GM19043 (cell line): ENCODE measurements at regions not wholly inside any gene's neighbourhood (a gene's known extent, or its start where the extent isn't known, plus 50 kb on each side); places are given as distances from the start of the nearest gene placed in this dataset.

ENCODE experiments used
- ATAC-seq: cut with Tn5 transposase; IDR thresholded peaks from one replicate; pipeline ENCODE4 v1.9.1; 2021; ENCODE audit warnings: low read depth; ENCODE audit not compliant: unreplicated experiment

DNA sequence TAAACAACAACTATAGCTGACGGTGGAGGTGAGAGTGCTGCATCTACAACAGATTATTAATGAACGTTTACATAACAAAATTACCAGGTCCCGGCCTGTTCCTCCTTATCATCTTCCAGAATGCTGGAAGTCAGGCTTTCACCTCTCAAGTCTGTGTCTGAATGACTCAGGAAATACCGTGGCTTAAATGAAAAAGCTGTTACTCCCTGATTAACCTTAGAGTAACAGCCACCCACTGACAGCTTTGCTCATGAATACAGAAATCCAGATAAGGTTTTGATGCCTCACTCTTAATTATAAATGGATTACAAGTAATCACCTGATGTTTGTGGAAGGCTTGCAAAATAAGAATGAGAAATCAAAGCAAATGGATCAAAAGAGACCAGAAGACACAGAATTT is 885.3 kb upstream of the CELF4 start:
- no peak for ATAC-seq

DNA sequence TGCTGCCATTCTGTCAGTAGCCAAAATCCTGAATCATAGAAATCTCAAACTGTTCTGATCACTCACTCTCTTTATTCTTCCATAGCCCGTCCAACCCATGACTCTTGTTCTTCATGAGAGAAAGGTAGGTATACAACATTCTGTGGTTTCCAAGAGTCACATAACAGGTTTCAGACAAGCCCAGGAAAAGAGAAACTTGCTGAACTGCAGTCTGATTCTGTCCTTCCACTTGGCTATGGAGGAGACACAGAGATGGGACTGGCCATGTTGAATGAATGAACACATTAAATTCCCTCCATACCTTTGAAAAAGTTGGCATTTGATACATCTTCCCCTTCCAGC is 880.2 kb upstream of the CELF4 start:
- ATAC-seq: no peak

DNA sequence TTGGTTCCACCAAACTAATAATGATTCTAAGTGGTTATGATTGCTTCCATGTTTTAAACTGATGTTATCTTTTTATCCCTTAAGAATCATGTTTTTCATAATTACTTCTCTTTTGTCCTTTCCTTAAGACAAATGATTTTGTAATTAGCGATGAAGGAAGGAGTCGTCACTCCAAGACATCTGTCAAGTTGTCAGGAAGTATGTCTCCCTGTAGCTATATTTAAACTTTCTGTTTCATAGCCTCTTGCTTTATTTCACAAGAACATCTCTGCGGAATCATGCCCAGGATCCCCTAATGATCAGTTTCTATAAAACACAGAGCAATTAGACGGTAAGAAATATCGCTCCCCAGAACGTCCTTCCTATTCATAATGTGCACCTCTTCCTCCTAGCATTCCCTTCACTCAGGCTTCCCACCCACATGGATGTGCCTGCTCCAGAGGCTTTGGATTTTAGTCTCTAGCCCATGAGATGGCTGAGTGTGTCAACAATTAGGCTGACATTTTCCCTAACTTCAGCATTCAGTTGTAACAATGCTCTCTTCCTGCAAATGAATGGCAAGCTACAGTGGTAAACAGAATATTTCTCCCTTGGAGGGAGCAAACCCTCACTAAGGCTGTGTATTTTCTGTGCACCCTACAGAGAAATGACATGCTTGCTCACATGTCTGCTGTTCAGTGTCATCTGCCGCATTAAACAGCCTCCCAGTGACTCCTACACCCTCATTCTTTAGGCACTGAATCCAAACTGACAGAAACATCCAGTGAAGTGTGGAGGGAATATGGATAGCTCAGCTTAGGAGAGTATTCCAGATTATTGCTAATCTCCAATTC is 879.6 kb upstream of the CELF4 start:
- no peak for ATAC-seq

DNA sequence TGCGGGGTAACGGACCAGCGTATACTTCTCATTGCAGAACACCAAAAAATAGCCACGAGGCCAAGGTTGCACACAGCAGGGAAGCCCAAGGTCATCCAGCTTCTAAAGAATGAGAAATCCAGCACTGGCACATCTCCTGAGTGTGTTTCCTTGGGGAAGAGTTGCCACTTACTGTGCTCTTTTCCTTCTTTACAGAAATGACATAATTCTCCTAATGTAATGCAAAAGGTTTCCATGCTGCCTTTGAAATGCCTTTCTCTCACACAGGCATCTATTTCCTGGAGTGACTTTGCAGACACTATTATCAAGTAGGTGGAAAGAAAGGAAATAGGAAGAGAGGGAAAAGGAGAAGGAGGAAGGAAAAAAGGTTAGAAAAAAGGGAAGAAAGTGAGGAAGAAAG is 862.1 kb upstream of the CELF4 start:
- no peak for ATAC-seq

DNA sequence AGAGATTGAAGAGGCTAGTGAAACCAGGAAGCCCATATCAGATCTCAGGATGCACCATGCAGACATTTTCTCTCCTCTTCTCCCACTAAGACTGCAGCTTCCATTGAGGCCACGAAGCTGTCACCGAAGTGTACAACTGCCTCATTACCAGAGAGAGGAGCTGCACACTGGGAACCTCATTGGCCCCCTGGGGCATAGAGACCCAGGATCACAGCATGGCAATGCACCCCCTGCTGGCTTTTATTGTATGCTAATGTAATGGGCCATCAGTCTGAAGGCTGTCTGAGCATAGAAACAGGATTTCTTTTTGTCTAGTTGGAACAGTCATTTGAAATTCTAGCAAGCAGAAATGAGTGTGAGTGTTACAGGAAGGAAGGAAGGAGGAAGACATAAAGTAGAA is 861.6 kb upstream of the CELF4 start:
- ATAC-seq: no peak

DNA sequence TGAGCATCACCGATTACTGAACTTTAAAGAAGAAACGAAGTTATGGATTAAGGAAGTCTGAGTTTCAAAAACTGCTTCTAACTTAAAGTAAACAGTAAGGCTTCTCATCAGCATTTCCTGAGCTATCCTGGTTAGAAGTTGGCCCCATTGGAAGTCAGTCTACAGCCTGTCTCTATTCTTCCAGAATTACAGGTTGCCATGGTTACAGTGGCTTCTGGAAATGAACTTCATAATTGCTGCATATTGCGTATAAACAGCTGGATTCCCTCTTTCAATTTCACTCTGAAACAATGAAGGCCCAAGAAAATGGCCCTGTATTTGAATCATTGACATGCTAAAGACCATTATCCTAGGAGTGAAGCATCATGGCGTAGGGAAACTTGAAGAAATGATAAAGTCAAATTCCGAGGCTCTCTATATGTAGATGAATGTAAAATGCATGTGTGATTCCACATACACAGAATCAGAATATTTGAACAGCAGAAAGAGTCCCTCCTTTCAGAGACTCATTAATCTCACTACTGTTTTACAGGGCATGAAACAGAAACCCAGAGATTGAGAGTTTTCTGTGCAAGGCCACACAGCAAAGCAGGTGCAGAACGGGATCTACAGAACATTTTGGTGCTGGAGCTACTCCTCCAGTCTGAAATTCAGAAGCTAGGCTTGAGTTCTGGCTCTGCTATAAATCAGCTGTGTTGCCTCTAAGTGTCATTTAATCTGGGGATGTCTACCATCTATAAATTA is 856.4 kb upstream of the CELF4 start:
- no peak for ATAC-seq

DNA sequence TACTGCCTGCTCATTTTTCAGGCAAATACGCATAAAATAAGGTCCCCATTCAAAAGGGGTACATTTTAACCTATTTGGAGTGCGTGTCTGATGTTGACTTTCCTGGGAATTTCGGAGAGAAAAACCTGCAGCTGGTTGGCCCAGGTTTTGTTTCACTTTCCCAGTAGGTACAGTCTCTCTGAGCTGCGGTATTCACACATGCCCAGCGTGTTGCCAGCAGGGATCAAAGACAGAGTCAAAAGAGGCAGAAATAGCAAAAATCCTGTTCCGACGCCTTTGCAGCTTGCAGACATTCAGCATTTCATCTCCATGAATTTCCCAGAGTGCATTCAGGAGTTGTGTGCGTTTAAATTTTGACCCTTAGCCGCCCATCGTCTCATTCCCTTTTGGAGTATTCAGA is 855.4 kb upstream of the CELF4 start:
- no peak for ATAC-seq

DNA sequence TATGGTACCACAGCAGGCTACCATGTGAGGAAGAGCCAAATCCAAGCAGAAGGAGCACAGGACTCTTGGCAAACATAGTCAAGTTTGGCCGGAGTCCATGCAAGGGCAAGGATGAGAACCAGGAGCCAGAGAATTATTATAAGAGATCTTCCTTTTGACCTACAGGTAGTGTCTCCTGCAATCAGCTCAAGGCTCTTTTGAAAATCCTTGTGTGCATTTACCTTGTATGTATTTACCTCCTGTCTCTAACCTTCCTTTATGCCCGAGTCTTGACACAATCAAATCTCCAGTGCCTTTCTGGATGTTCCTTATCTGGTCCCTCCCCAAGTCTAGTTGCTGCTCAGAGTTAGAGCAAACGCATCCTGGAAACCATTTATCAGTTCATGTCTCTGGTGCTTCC is 855.0 kb upstream of the CELF4 start:
- no peak for ATAC-seq

DNA sequence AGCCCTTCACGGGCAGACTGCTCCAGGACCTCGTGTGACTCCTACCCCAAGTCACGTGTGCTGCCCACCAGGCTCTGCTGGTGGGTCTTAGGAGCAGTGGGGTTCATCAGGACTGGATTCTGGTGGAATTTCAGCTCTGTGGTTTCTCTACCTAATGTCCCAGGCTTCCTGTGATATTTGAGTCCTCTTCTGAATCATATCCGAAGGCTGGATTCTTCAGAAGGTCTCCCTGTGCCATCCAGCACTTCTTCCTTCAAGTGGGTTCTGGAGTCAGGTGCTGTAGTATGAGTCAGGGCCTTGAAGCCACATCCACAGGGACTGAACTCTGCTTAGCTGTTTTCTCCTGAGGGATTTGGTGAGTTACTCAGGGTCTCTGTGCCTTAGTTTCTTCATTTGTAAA is 850.2 kb upstream of the CELF4 start:
- no peak for ATAC-seq

DNA sequence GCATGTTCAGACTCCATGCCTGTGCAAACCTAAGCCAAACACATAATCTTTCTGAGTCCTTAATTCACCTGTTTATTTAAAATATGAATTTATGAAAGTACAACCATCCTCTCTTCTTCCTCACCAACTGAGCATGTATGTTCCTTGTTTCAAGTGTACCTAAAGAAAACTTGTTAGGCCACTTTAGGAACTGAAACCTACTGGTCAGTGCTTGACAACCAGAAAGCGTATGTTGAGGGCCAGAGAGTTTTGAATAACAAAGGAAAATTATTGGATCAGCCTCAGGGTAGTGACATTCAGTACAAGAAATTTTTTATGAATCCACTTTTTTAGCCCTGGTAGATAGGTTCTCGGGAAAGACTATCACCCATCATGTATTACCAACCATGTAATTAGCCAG is 847.6 kb upstream of the CELF4 start:
- ATAC-seq: no peak

DNA sequence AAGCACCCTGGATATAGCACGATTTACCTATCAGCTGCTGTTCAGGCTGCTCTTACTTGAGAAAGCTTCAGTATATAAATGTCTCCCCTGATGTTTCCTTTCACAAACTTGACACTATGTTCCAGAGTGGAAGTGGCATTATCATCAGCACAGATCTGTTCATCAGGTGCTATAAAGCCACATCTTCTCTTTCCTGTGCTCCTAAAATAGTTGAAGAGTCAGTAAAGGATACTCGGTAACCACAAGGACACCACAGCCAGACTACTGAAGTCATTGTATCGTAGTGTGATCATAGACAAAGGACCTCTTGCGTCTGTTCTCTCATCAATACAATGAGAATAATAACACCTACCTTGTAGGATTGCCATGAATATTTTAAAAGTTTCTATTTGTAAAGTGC is 841.0 kb upstream of the CELF4 start:
- ATAC-seq: no peak

DNA sequence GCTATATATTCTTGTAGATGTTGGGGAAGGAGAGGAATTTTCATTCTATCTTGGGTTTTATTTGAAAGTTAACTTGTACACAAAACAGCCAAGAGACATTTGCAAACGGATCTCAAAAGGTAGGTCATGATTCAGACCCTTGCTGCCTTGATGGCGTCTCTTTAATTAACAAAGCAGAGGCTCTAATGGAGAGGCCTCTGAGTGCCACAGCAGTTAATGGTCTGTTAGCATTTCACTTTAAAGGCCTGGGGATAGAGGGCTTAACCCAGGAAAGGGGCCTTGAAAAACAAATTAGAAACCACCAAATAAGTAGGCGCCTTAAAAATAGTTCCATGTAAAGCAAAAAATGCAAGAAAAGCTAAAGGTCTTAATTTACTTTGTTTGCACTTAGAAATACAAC is 836.9 kb upstream of the CELF4 start:
- no peak for ATAC-seq

DNA sequence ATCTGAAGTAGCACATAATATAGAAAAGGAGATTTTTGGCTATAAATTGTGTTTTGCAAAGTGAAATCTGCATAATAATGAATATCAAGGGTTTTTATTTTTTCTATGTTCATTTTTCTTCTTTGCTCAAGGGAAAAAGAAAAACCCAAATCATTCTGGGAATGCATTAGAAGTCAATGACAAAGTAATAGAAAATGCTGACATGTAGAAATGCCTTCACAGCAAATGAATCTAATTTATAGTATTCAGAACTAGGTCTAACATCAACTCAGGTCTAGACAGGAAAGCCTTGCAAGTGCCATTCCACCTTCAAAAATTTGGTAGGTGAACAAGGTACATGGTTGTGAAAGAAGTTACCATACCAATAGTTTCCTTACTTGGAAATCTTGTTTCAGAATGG is 831.5 kb upstream of the CELF4 start:
- no peak for ATAC-seq

DNA sequence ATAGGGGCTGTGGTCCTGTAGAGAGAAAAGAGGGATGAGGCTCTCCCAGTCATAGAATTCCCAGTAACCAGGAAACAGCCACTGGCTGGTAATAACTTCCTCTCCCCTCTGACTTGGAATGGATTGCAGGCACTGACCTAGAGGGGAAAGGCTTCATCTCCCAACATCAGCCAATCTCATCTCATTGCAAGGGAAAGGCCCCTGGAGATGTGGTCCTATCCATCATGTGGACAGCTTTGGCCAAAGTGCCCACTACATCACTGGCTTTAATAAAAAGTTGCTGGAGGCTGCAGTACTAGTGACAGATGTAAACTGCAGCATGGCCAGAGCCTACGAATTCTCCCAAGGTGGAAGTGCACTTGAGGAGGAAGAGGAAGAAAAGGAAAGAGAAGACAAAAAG is 820.5 kb upstream of the CELF4 start:
- no peak for ATAC-seq

DNA sequence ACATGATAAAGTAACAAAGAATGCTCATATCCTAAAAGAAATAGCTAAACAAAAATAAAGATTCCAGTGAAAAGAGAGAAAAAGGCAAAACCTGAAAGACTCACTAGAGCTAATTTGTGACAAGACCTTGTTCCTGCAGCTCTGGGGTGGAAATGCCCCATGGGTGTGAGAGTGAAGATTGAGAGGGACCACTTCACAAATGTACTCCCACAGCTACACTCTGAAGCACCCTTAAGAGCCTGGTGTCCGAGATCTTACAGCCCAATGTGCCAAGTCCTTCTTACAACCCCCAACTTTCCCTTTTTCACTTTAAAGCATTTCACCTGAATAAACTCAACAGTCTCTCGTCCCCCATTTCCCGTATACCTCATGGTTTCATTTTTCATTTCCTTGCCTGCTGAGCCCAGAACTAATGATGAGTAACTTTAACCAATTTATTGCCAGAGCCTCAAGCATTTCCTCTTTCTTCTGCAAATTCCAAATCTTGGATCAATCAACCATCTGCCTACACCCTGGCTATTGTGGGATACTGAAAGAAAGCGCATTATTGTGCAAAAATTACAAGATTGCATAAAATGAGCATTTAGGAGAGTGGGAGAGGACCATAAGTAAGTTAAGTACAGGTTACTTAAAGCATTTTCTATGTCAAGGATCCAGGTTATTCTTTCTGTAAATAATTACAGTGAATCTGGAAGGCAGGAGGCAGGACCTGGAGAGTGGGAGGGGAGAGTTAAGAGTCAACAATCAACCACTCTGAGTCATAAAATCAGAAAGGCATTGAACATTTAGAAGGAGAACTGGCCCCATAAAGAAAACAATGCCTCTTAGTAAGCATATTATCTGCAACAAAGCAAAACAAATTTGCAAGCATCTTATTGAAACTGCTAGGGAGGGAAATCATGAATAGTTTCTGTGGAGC is 804.4 kb upstream of the CELF4 start:
- ATAC-seq: no peak

DNA sequence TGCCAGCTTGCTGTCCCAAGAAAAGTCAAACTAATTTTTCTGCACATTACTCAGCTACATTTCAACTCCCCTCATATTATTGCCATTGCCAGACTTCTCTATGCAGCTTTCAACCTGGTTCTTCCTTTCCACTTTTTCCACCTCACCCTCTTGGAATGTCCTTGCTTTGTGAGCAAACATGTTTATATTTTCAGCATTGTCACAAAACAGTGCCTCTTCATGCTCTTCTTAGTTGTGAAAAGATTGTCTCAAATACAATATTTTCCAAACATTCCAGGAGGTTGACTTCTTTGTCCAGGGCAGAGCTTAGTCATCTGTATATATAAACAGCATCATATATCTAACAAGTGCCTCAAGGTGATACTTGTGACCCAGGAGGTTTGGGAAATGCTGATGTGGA is 803.3 kb upstream of the CELF4 start:
- ATAC-seq: no peak

DNA sequence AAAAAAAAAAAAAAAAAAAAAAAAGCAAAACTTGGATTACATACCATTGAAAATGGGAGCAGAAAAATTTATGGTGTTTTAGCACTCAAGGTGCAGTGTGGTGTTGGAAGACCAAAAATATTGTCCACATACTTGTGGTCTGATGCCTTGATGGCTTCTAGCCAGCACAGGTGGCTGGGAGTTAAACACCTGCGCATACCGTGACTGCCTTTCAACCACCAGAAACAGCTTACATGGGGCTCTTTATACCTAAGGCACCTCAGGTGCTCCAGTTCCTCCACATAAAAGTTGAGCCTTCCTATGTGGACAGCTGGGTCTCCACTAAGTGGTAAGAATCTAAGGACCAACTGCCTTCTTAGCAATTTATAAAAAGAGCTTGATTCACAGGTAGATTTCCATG is 802.6 kb upstream of the CELF4 start:
- ATAC-seq: no peak

DNA sequence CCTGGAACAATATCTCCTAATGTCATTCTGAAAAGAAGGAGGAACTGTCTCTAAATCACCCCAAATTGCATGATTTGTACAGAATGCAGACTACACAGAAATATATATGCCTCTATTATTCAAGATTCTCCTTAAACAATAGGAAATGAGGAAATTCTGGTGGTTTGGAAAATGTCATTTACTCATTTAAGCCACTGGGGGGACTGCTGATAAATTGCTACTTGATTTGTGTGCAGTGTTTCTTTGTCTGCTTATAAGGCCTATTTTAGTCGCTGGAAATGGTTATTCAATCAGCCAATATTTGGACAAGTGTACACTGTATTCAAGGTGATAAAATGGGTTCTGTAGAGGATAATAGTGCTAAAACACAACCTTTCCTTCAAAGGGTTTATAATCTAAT is 801.9 kb upstream of the CELF4 start:
- no peak for ATAC-seq

DNA sequence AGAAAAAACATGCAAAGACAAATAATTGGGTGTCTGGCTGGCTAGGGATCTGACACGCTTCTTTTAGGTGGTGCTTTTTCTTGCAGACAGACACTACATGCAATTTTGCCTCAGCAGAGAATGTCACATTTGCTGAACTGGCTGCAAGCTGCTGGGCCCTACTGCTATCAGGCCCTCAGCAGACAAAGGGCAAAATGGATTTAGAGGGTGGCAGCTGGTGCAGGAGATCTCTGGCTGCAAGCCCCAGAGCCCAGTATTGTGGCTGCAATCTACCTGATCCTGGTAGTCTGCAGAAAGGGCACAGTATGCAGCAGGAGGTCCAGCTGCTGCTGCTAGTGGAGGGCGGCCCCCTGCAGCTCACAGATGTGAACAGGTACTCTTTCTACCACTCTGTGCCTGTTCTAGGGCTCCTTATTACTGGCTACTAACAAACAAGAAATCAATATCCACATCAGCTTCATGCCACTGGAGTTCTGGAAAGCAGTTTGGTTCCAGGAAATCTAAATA is 796.7 kb upstream of the CELF4 start:
- ATAC-seq: no peak

DNA sequence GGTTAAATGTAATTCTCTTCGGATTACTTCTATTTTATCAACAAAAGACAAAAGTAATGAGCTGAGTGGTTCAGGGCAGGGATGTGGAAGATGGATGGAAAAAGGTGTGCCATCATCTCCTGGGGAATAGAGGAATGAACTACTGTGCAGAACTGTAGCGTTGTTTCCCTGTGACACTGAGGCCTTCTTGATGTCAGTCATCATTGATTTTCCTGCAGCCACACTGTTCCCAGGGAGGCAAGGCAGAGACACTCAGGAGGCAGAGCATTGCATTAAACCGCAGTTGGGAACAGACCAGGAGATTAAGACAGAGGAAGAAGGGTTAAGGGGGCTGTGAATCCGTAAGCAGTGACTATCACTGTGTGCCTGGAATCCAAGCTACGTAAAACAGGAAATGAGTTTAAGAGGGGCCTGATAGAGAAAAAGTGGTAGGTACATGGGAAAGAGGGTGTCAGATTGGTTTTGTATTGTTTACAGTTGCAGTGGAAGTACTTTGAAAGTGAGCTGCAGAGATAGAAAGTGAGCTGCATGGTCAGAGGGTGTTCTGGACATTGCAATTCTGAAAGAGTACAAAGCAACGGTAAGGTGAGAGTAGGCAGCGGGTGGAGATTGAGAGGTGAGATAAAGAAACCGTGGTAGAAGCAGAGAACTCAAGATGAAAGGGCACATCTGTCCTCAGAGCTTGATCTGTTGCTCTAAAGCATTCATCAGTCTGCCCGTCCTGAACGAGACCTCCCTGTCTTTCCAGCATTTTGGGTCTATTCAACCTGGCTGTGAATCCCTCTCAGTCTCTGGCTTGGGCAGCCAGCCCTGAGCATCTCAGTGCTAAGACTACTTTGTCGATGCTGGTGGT is 793.4 kb upstream of the CELF4 start:
- no peak for ATAC-seq
